DOHH2 (cell line): ENCODE measurements at regions not wholly inside any gene's neighbourhood (a gene's known extent, or its start where the extent isn't known, plus 50 kb on each side); places are given as distances from the start of the nearest gene placed in this dataset.

Experiments
- H3F3A ChIP-seq: fragments of 200-600 bp; sonication (generic), shearing (Covaris generic); 2 replicates; pipeline ENCODE4 v1.6.0; 2016; ENCODE audit warnings: antibody characterized with exemption, mild to moderate bottlenecking; ENCODE audit not compliant: control insufficient read depth, insufficient read depth
- H3K27ac ChIP-seq: fragments of 200-600 bp; sonication (generic); 2 replicates; pipeline ENCODE4 v1.5.1; 2014; ENCODE audit warnings: low read depth, mild to moderate bottlenecking, low read length, moderate library complexity
- H3K27me3 ChIP-seq: fragments of 200-600 bp; sonication (generic); 2 replicates; pipeline ENCODE4 v1.6.1; 2014; ENCODE audit warnings: mild to moderate bottlenecking, low read length, mixed read lengths; ENCODE audit not compliant: control insufficient read depth
- H3K36me3 ChIP-seq: fragments of 200-600 bp; sonication (generic); 2 replicates; pipeline ENCODE4 v1.6.1; 2014; ENCODE audit warnings: mild to moderate bottlenecking, low read length, moderate library complexity, mixed read lengths; ENCODE audit not compliant: control insufficient read depth
- H3K4me1 ChIP-seq: fragments of 200-600 bp; sonication (generic); 2 replicates; pipeline ENCODE4 v1.6.1; 2014; ENCODE audit warnings: mild to moderate bottlenecking, low read length, mixed read lengths; ENCODE audit not compliant: control insufficient read depth
- H3K4me2 ChIP-seq: fragments of 200-600 bp; sonication (generic); 2 replicates; pipeline ENCODE4 v1.6.0; 2014; ENCODE audit warnings: mild to moderate bottlenecking, low read length, moderate library complexity
- H3K4me3 ChIP-seq: fragments of 200-600 bp; sonication (generic); 2 replicates; pipeline ENCODE4 v1.5.1; 2014; ENCODE audit warnings: mild to moderate bottlenecking, low read length, mixed read lengths
- H3K79me2 ChIP-seq: fragments of 200-600 bp; sonication (generic); 2 replicates; pipeline ENCODE4 v1.6.1; 2014; ENCODE audit warnings: mild to moderate bottlenecking, low read length, mixed read lengths; ENCODE audit not compliant: control insufficient read depth
- H3K9me2 ChIP-seq: fragments of 200-600 bp; sonication (generic); replicated peaks from 2 replicates; pipeline ENCODE4 v1.6.1; 2014; ENCODE audit warnings: mild to moderate bottlenecking, low read length, mixed read lengths; ENCODE audit not compliant: control insufficient read depth
- H3K9me3 ChIP-seq: fragments of 200-600 bp; sonication (generic); 2 replicates; pipeline ENCODE4 v1.6.1; 2014; ENCODE audit warnings: antibody characterized with exemption, low read length, mixed read lengths; ENCODE audit not compliant: control insufficient read depth, insufficient read depth
- H4K20me1 ChIP-seq: fragments of 200-600 bp; sonication (generic); 2 replicates; pipeline ENCODE4 v1.6.0; 2014; ENCODE audit warnings: low read depth, mild to moderate bottlenecking, antibody characterized with exemption, low read length, moderate library complexity; ENCODE audit not compliant: control insufficient read depth, insufficient read depth
- CTCF ChIP-seq: fragments of 200-600 bp; sonication (generic); IDR thresholded peaks from one replicate; pipeline ENCODE4 v1.5.1; 2014; ENCODE audit warnings: antibody characterized with exemption, mild to moderate bottlenecking, low read depth, low read length; ENCODE audit not compliant: poor library complexity, severe bottlenecking
- EZH2phosphoT487 ChIP-seq: fragments of 200-600 bp; sonication (generic); IDR thresholded peaks from 2 replicates; pipeline ENCODE4 v1.6.1; 2017; ENCODE audit warnings: borderline replicate concordance, mild to moderate bottlenecking, antibody characterized with exemption, low read length, moderate library complexity, mixed read lengths

DNA sequence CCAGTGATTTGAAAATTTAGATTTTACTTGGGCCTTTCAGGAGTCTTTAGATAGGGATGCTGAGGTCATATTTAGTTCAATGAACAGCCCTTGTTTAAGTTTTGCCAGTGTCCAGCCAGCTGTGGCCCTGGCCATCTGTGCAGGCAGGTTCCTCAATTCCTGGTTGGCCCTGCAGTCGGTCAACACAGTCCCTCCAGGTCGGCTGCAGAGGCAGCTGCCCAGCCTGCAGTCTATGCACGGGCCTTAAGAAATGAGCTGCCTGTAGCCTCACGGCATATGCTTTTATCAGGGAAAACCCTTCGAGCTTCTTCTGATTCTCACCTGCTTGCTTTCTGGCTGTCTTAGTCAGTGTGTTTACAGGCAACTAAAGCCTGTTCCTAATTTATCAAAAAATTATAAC lies 199.2 kb upstream of the TPM1 start:
- Histone ChIP-seq H3K27me3 (no peaks in the 10 kb centered on the region), H3K36me3 (no peaks in the 10 kb centered on the region), H3K4me1 (no peaks in the 10 kb centered on the region), H3K9me3 (no peaks in the 10 kb centered on the region), H3F3A (no peaks in the 10 kb centered on the region), H3K27ac (no peak overlapping the region), H3K79me2 (no peaks in the 10 kb centered on the region), H3K4me3 (no peak overlapping the region), H3K4me2 (no peak overlapping the region), H3K9me2 (no peaks in the 10 kb centered on the region), H4K20me1 (no peaks in the 10 kb centered on the region)
- TF ChIP-seq EZH2phosphoT487 (no peak), CTCF (no peak)

GRCh38 chr15:62844564-62845240 lies 197.8 kb upstream of the TPM1 start:
- Histone ChIP-seq H3K4me1 (no peaks in the 10 kb centered on the region), H4K20me1 (no peaks in the 10 kb centered on the region), H3K79me2 (no peaks in the 10 kb centered on the region), H3F3A (no peaks in the 10 kb centered on the region), H3K4me2 (no peak overlapping the region), H3K27ac (no peak overlapping the region), H3K9me3 (no peaks in the 10 kb centered on the region), H3K27me3 (no peaks in the 10 kb centered on the region), H3K36me3 (no peaks in the 10 kb centered on the region), H3K9me2 (no peaks in the 10 kb centered on the region), H3K4me3 (no peak overlapping the region)
- TF ChIP-seq CTCF (no peak), EZH2phosphoT487 (no peak)

DNA sequence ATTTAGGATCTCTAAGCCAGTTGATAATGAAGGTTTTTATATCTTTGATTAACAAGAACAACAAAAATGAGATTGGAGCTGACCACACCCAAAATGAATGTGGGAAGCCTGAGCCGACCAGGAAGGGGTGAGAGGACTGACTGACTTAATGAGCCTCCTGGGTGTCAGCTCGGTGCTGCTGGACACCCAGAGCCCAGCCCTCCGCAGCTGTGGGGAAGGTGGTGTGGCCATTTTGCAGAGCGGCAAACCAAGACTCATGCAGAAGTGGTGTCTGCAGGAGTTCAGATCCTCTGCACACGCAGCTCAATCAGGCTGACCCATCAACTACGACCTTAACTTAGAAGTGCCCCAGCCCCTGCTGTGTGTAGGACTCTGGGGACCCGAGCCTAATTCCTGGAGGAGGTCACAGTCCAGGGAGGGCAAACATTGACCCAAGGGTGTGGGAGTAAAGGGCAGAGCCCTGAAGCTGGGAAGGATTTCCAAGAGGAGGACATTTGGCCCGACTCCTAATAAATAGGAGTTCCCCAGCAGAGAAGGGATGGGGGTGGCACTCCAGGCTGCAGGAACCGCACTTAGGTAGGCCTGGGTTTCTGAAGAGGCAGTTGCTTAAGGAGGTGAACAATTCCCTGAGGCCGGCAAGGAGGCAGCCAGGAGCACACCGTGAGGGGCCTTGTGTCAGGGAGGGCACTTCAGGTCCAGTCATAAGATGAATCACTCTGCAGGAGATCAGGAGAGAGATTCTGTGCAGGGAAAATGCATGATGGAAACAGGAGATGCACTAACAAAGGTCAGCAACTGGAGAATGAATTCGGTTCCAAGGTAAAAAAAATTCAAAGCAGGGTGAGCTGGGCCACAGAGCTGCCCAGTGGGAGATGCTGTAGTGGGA lies 197.1 kb upstream of the TPM1 start:
- H3K9me3 ChIP-seq, result no peaks in the 10 kb centered on the region
- no peak for TF ChIP-seq EZH2phosphoT487
- no peak for TF ChIP-seq CTCF
- H3K4me1 ChIP-seq, result no peaks in the 10 kb centered on the region
- H3F3A ChIP-seq, result no peaks in the 10 kb centered on the region
- H3K79me2 ChIP-seq, result no peaks in the 10 kb centered on the region
- no peaks in the 10 kb centered on the region for H3K36me3 ChIP-seq
- H3K4me3 ChIP-seq, result no peak overlapping the region
- H3K27me3 ChIP-seq, result no peaks in the 10 kb centered on the region
- H3K4me2 ChIP-seq, result no peak overlapping the region
- no peaks in the 10 kb centered on the region for H3K9me2 ChIP-seq
- H3K27ac ChIP-seq, result no peak overlapping the region
- H4K20me1 ChIP-seq, result no peaks in the 10 kb centered on the region
